H1 (cell line): ENCODE measurements at regions not wholly inside any gene's neighbourhood (a gene's known extent, or its start where the extent isn't known, plus 50 kb on each side); places are given as distances from the start of the nearest gene placed in this dataset.

ENCODE experiments used
- CTCF ChIA-PET: fragments of 300-600 bp; sonication (Branson Sonifier 250); formaldehyde crosslinking; loops from one replicate; lab custom pipeline; 2021; ENCODE audit not compliant: partially characterized antibody; lab: Charles Lee
- POLR2A ChIA-PET: fragments of 300-600 bp; sonication (Branson Sonifier 250); formaldehyde crosslinking; loops from one replicate; lab custom pipeline; 2021; ENCODE audit warnings: inconsistent platforms; ENCODE audit not compliant: partially characterized antibody; lab: Charles Lee
- DNase-seq, 2 experiments: peaks; one replicate each; pipeline versions ENCODE4 v3.0.0 to v3.0.0-alpha.2; 2010 to 2022; ENCODE audit warnings: low spot score in 2 of 2, low read depth in 1 of 2, mixed read lengths in 1 of 2
- FAIRE-seq: peaks from 2 replicates; lab custom pipeline; 2011; peaks lifted over from hg19 to GRCh38; lab: Jason Lieb, UNC
- H2AFZ ChIP-seq: 2 replicates; pipeline ENCODE4 v1.8.1; 2012; ENCODE audit warnings: low read length, inconsistent platforms
- H2AK5ac ChIP-seq: 2 replicates; pipeline ENCODE4 v1.6.1; 2013; ENCODE audit warnings: low read depth, low read length
- H2BK120ac ChIP-seq: replicated peaks from 2 replicates; pipeline ENCODE3; 2013; ENCODE audit warnings: low read depth, low read length, inconsistent platforms
- H2BK12ac ChIP-seq: 2 replicates; pipeline ENCODE4 v1.6.1; 2013; ENCODE audit warnings: low read depth, low read length
- H2BK15ac ChIP-seq: 2 replicates; pipeline ENCODE4 v1.6.1; 2013; ENCODE audit warnings: low read length
- H2BK20ac ChIP-seq: 2 replicates; pipeline ENCODE4 v1.6.1; 2013; ENCODE audit warnings: low read length
- H2BK5ac ChIP-seq: 2 replicates; pipeline ENCODE4 v1.6.1; 2013; ENCODE audit warnings: low read depth, low read length
- H3K14ac ChIP-seq: 2 replicates; pipeline ENCODE4 v1.6.1; 2013; ENCODE audit warnings: inconsistent platforms; ENCODE audit not compliant: insufficient read length
- H3K18ac ChIP-seq: 2 replicates; pipeline ENCODE4 v1.6.1; 2013; ENCODE audit warnings: low read length; ENCODE audit errors: extremely low read depth
- H3K23ac ChIP-seq: 2 replicates; pipeline ENCODE4 v1.6.1; 2013; ENCODE audit warnings: inconsistent platforms; ENCODE audit not compliant: insufficient read length
- H3K23me2 ChIP-seq: 2 replicates; pipeline ENCODE4 v1.6.1; 2013; ENCODE audit warnings: low read depth, low read length
- H3K27ac ChIP-seq: 2 replicates; pipeline ENCODE4 v1.6.1; 2011; ENCODE audit warnings: low read depth, low read length, inconsistent platforms
- H3K27me3 ChIP-seq, 4 experiments: replicated peaks in 1 of 4; 1 replicate in 1 of 4; 2 replicates in 3 of 4; pipeline versions ENCODE4 v1.6.1 to v1.8.1; 2011 to 2013; ENCODE audit warnings: low read length in 3 of 4, mild to moderate bottlenecking in 3 of 4, inconsistent platforms in 2 of 4, mixed read lengths in 2 of 4, moderate library complexity in 1 of 4; ENCODE audit not compliant: control insufficient read depth in 3 of 4, insufficient read depth in 3 of 4; ENCODE audit errors: extremely low read depth in 1 of 4
- H3K36me3 ChIP-seq, 4 experiments: 2 replicates each; pipeline versions ENCODE4 v1.6.1 to v1.8.1; 2011 to 2013; ENCODE audit warnings: mild to moderate bottlenecking in 4 of 4, low read length in 3 of 4, moderate library complexity in 2 of 4, control low read depth in 1 of 4, inconsistent platforms in 1 of 4; ENCODE audit not compliant: insufficient read depth in 4 of 4, control insufficient read depth in 2 of 4
- H3K4ac ChIP-seq: replicated peaks from 2 replicates; pipeline ENCODE3; 2013; ENCODE audit warnings: low read length, low read depth, mixed read lengths, inconsistent platforms; ENCODE audit not compliant: insufficient read length
- H3K4me1 ChIP-seq, 4 experiments: replicated peaks in 1 of 4; 1 replicate in 1 of 4; 2 replicates in 3 of 4; pipeline versions ENCODE4 v1.6.1 to v1.8.1; 2011 to 2013; ENCODE audit warnings: low read length in 3 of 4, inconsistent platforms in 2 of 4, mixed read lengths in 1 of 4; ENCODE audit not compliant: insufficient read depth in 4 of 4, control insufficient read depth in 3 of 4
- H3K4me2 ChIP-seq, 2 experiments: 2 replicates each; pipeline versions ENCODE4 v1.6.1 to v1.8.1; 2011 to 2013; ENCODE audit warnings: low read depth in 2 of 2, low read length in 2 of 2, control low read depth in 1 of 2, inconsistent platforms in 1 of 2, mild to moderate bottlenecking in 1 of 2; ENCODE audit not compliant: insufficient read depth in 1 of 2
- H3K4me3 ChIP-seq, 4 experiments: fragments of 200-600, 300-600 bp in 1 of 4; sonication (generic), shearing (Covaris generic), sonication (Bioruptor Twin) in 1 of 4; 2 replicates each; pipeline versions ENCODE4 v1.5.1 to v1.8.1; 2011 to 2016; ENCODE audit warnings: low read length in 4 of 4, low read depth in 3 of 4, control low read depth in 2 of 4, inconsistent platforms in 2 of 4, mild to moderate bottlenecking in 2 of 4, mixed read lengths in 1 of 4, moderate library complexity in 1 of 4; ENCODE audit not compliant: insufficient read depth in 2 of 4; ENCODE audit errors: extremely low read depth in 1 of 4
- H3K56ac ChIP-seq: replicated peaks from 2 replicates; pipeline ENCODE3; 2013; ENCODE audit warnings: low read depth, mild to moderate bottlenecking, mixed read lengths, low read length, inconsistent platforms; ENCODE audit not compliant: insufficient read length
- H3K79me1 ChIP-seq: 2 replicates; pipeline ENCODE4 v1.6.1; 2013; ENCODE audit warnings: low read depth, low read length, control low read depth
- H3K79me2 ChIP-seq, 2 experiments: 2 replicates each; pipeline versions ENCODE4 v1.6.1 to v1.8.1; 2012 to 2013; ENCODE audit warnings: low read length in 2 of 2, mild to moderate bottlenecking in 2 of 2, inconsistent platforms in 1 of 2; ENCODE audit not compliant: insufficient read depth in 2 of 2, control insufficient read depth in 1 of 2
- H3K9ac ChIP-seq, 4 experiments: replicated peaks in 1 of 4; 1 replicate in 1 of 4; 2 replicates in 3 of 4; pipeline versions ENCODE4 v1.6.1 to v1.8.1; 2011 to 2013; ENCODE audit warnings: low read depth in 3 of 4, low read length in 3 of 4, control low read depth in 2 of 4, mild to moderate bottlenecking in 2 of 4, moderate library complexity in 2 of 4, inconsistent platforms in 1 of 4; ENCODE audit errors: extremely low read depth in 1 of 4
- H3K9me3 ChIP-seq, 2 experiments: 2 replicates each; pipeline versions ENCODE4 v1.6.1 to v1.8.1; 2012 to 2013; ENCODE audit warnings: mild to moderate bottlenecking in 2 of 2, moderate library complexity in 2 of 2, control low read depth in 1 of 2, inconsistent platforms in 1 of 2, low read depth in 1 of 2, low read length in 1 of 2, mixed read lengths in 1 of 2; ENCODE audit not compliant: insufficient read depth in 2 of 2
- H4K20me1 ChIP-seq, 2 experiments: replicated peaks in 1 of 2; 2 replicates each; pipeline versions ENCODE3 to v1.8.1; 2011 to 2013; ENCODE audit warnings: inconsistent platforms in 2 of 2, low read length in 2 of 2, mild to moderate bottlenecking in 1 of 2; ENCODE audit not compliant: insufficient read depth in 2 of 2, control insufficient read depth in 1 of 2
- H4K5ac ChIP-seq: 2 replicates; pipeline ENCODE4 v1.6.1; 2013; ENCODE audit warnings: low read length, low read depth, mixed read lengths, inconsistent platforms; ENCODE audit not compliant: insufficient read length
- H4K8ac ChIP-seq: 2 replicates; pipeline ENCODE4 v1.8.0; 2013; ENCODE audit warnings: mild to moderate bottlenecking, moderate library complexity, low read length, inconsistent platforms; ENCODE audit not compliant: insufficient read depth; ENCODE audit errors: extremely low read depth
- H4K91ac ChIP-seq: replicated peaks from 2 replicates; pipeline ENCODE3; 2013; ENCODE audit warnings: low read length, mixed read lengths, inconsistent platforms; ENCODE audit not compliant: insufficient read length
- BACH1 ChIP-seq: IDR thresholded peaks from 2 replicates; pipeline ENCODE4 v1.6.1; 2012; ENCODE audit warnings: low read length, improper control_type of control experiment
- CBX5 ChIP-seq: fragments of 300-800, 300-1000 bp; sonication (generic); IDR thresholded peaks from 2 replicates; pipeline ENCODE4 v1.7.1; 2016; ENCODE audit warnings: antibody characterized with exemption, low read length, low read depth
- CHD2 ChIP-seq: IDR thresholded peaks from 2 replicates; pipeline ENCODE4 v1.6.1; 2012; ENCODE audit warnings: low read length, improper control_type of control experiment
- EGR1 ChIP-seq: IDR thresholded peaks from 2 replicates; pipeline ENCODE4 v1.6.1; 2011; ENCODE audit warnings: low read depth, low read length, borderline replicate concordance
- GTF2F1 ChIP-seq: IDR thresholded peaks from 2 replicates; pipeline ENCODE4 v1.6.1; 2012; ENCODE audit warnings: low read depth, low read length, improper control_type of control experiment, borderline replicate concordance
- JUN ChIP-seq: IDR thresholded peaks from 2 replicates; pipeline ENCODE4 v1.6.1; 2011; ENCODE audit warnings: low read depth, mild to moderate bottlenecking, improper control_type of control experiment, low read length
- RNF2 ChIP-seq: fragments of 200-900, 300-1000 bp; sonication (generic); IDR thresholded peaks from 2 replicates; pipeline ENCODE4 v1.7.1; 2016; ENCODE audit warnings: borderline replicate concordance, low read depth, mild to moderate bottlenecking, antibody characterized with exemption, low read length; ENCODE audit not compliant: poor library complexity, severe bottlenecking; ENCODE audit errors: missing control alignments
- SIN3A ChIP-seq, 2 experiments: IDR thresholded peaks in 1 of 2; conservative IDR thresholded peaks in 1 of 2; 2 replicates each; pipeline ENCODE4 v1.6.1; 2011 to 2012; ENCODE audit warnings: low read length in 2 of 2, improper control_type of control experiment in 1 of 2, low read depth in 1 of 2, mild to moderate bottlenecking in 1 of 2
- SIX5 ChIP-seq: IDR thresholded peaks from 2 replicates; pipeline ENCODE4 v1.6.1; 2011; ENCODE audit warnings: mild to moderate bottlenecking, low read depth, low read length
- SUZ12 ChIP-seq: fragments of 200-600 bp; sonication (generic); IDR thresholded peaks from 2 replicates; pipeline ENCODE4 v1.6.1; 2012; ENCODE audit warnings: mild to moderate bottlenecking, inconsistent platforms, low read length, moderate library complexity, mixed read lengths
- TAF7 ChIP-seq: optimal IDR thresholded peaks from 2 replicates; pipeline ENCODE3; 2011; ENCODE audit warnings: low read depth, mild to moderate bottlenecking, inconsistent platforms, low read length, moderate library complexity, borderline replicate concordance
- WGBS, 2 experiments: shearing (Covaris generic) in 1 of 2; methylation state at CpG; one replicate each; pipeline versions ENCODE4 v1.1.6 to v1.1.7; 2013 to 2015; ENCODE audit warnings: low lambda C conversion rate in 2 of 2, mixed read lengths in 2 of 2, inconsistent platforms in 1 of 2, low coverage in 1 of 2, missing lambda C conversion rate in 1 of 2; ENCODE audit not compliant: insufficient replicate concordance in 2 of 2, insufficient coverage in 1 of 2, insufficient read length in 1 of 2; ENCODE audit errors: extremely low coverage in 1 of 2, missing lambda C conversion rate in 1 of 2; 5-methylcytosine and 5-hydroxymethylcytosine counted together
- TF ChIP-seq, protein P1 (sequence below): IDR thresholded peaks from 2 replicates; pipeline ENCODE4 v1.6.1; 2012; ENCODE audit warnings: inconsistent platforms

DNA sequence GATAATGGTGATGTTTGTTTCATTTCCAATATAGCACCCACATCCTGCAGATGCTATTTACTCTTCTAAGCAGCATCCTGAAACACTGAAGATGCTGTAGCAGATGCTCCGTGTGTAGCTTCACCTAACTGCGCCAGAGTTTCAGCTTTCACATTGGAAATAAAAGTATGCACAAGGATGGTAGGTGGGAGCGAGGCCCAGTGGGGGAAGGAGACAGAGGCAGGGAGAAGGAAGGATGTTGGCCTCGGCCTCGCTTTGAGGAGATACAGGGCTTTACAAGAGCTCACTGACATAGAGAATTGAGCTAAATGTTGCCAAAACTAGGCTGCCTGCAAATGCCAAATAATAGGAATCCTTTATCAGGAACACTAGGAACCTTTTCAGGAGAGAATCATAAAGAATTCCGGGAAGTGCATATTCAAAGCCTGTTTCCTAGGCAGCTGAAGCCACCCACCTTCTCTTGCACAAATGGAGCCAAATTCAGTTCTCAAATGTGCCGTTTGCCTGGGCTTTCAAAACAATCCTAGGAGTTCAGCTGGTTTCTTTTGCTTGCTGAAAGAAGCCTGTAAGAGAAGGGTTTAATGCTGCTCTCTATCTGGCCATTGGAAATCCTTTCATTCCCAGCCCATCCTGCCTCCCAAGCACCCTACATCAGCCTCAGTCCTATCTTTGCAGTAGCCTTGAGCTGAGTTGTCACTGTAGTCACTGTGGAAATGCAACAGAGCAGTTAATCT lies 135.4 kb upstream of the ATP1B1 start:
- Histone ChIP-seq H4K20me1 (no peaks in the 10 kb centered on the region), H4K91ac (no peak overlapping the region), H3K4me3 (no peak overlapping the region), H3K18ac (no peak overlapping the region), H3K27me3 (no peaks in the 10 kb centered on the region), H2AFZ (peak overlapping the region; percentile 91), H3K56ac (no peak overlapping the region), H3K79me1 (no peaks in the 10 kb centered on the region), H2BK5ac (no peak overlapping the region), H2BK15ac (no peak overlapping the region), H3K27ac (no peak overlapping the region), H3K36me3 (no peaks in the 10 kb centered on the region), H3K4me2 (0 out of 4 replicates have a peak overlapping the region, but pooled peaks of 1 of the 2 experiments have one; percentile 10), H3K4ac (no peak overlapping the region), H3K14ac (no peak overlapping the region), H4K8ac (no peak overlapping the region; the same call in 1 of the 2 replicates), H2BK20ac (no peak overlapping the region), H3K23me2 (peaks cover 2% of the 10 kb centered on the region; the same call in 1 of the 2 replicates), H4K5ac (no peak overlapping the region), H3K23ac (no peak overlapping the region), H2BK120ac (peak overlapping the region; percentile 15), H2BK12ac (no peak overlapping the region), H3K9me3 (no peaks in the 10 kb centered on the region), H2AK5ac (no peak overlapping the region), H3K9ac (no peak overlapping the region), H3K4me1 (peaks cover 0 to 9% (median 3%) of the 10 kb centered on the region in 4 experiments; a peak in 3 of 7 replicates), H3K79me2 (no peaks in the 10 kb centered on the region)
- 74% methylated on average over 7 of the region's 7 CpGs; no CpG with 5 or more reads in 1 of the 2 experiments for WGBS, 2 experiments
- ChIA-PET POLR2A (no interaction called here), CTCF (interaction anchor here (0.7 to 1.6 kb wide), 2 partner anchors 9 to 11 kb away, joined by 3 to 5 read pairs; no protein-coding TSS in a partner anchor)
- FAIRE-seq: no peak
- no peak for DNase-seq
- TF ChIP-seq CHD2 (no peak), GTF2F1 (no peak), JUN (no peak), CBX5 (no peak), RNF2 (no peak), SIN3A (conservative IDR thresholded peaks at IDR 0.05 in 1 of 2, IDR thresholded peaks at IDR 0.05 in 1 of 2; ENCODE audit: low read depth in 1 of 2, low read length in 2 of 2) (no peak), SIX5 (no peak), TAF7 (no peak), SUZ12 (no peak), BACH1 (no peak), EGR1 (no peak)
- TF ChIP-seq, protein P1, sequence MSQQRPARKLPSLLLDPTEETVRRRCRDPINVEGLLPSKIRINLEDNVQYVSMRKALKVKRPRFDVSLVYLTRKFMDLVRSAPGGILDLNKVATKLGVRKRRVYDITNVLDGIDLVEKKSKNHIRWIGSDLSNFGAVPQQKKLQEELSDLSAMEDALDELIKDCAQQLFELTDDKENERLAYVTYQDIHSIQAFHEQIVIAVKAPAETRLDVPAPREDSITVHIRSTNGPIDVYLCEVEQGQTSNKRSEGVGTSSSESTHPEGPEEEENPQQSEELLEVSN: no peak
